ENCODE measurements at regions not wholly inside any gene's neighbourhood (a gene's known extent, or its start where the extent isn't known, plus 50 kb on each side); places are given as distances from the start of the nearest gene placed in this dataset.

- H4K20me1 ChIP-seq (ENCODE audit: insufficient read depth, low read length, poor library complexity, severe bottlenecking) = no peaks in the 10 kb centered on the region
- H3K79me2 ChIP-seq (ENCODE audit: insufficient read depth, low read length) = no peaks in the 10 kb centered on the region
- TF ChIP-seq CTCF (conservative IDR thresholded peaks at IDR 0.05; ENCODE audit: low read length) (no peak), EZH2phosphoT487 (IDR thresholded peaks at IDR 0.05; ENCODE audit: borderline replicate concordance) (no peak)
Measured at GRCh38 chr7:114766041-114766356, 155.9 kb upstream of the MDFIC start.

GRCh38 chr7:114777288-114777687, 144.6 kb upstream of the MDFIC start:
- TF ChIP-seq CTCF (conservative IDR thresholded peaks at IDR 0.05; ENCODE audit: low read length) (no peak), EZH2phosphoT487 (IDR thresholded peaks at IDR 0.05; ENCODE audit: borderline replicate concordance) (no peak)
- no peaks in the 10 kb centered on the region for H3K27me3 ChIP-seq (ENCODE audit: insufficient read depth, low read length, poor library complexity, severe bottlenecking)
- no peaks in the 10 kb centered on the region for H3K4me1 ChIP-seq (ENCODE audit: insufficient read depth, low read length, poor library complexity, severe bottlenecking)
- H3K9me3 ChIP-seq (ENCODE audit: insufficient read depth, low read depth, low read length) = no peaks in the 10 kb centered on the region
- H4K20me1 ChIP-seq (ENCODE audit: insufficient read depth, low read length, poor library complexity, severe bottlenecking) = no peaks in the 10 kb centered on the region
- no peaks in the 10 kb centered on the region for H3K36me3 ChIP-seq (ENCODE audit: insufficient read depth, low read length)
- no peak overlapping the region for H3K9ac ChIP-seq (ENCODE audit: low read depth, low read length, poor library complexity, severe bottlenecking)
- H3K79me2 ChIP-seq (ENCODE audit: insufficient read depth, low read length) = no peaks in the 10 kb centered on the region
- H2AFZ ChIP-seq (ENCODE audit: low read length) = no peak overlapping the region
- no peak overlapping the region for H3K4me2 ChIP-seq (ENCODE audit: low read depth, low read length, poor library complexity, severe bottlenecking)
- H3K9me2 ChIP-seq (replicated peaks; ENCODE audit: low read depth, low read length) = no peaks in the 10 kb centered on the region
- no peak overlapping the region for H3K4me3 ChIP-seq (ENCODE audit: low read length, poor library complexity, severe bottlenecking)
- H3F3A ChIP-seq (ENCODE audit: low read depth) = no peaks in the 10 kb centered on the region

More at GRCh38 chr7:114766041-114766356, 155.9 kb upstream of the MDFIC start:
- Histone ChIP-seq H3F3A (ENCODE audit: low read depth) (no peaks in the 10 kb centered on the region), H3K4me3 (ENCODE audit: low read length, poor library complexity, severe bottlenecking) (no peak overlapping the region), H3K4me1 (ENCODE audit: insufficient read depth, low read length, poor library complexity, severe bottlenecking) (no peaks in the 10 kb centered on the region), H3K9ac (ENCODE audit: low read depth, low read length, poor library complexity, severe bottlenecking) (no peak overlapping the region), H2AFZ (ENCODE audit: low read length) (no peak overlapping the region), H3K4me2 (ENCODE audit: low read depth, low read length, poor library complexity, severe bottlenecking) (no peak overlapping the region), H3K9me3 (ENCODE audit: insufficient read depth, low read depth, low read length) (no peaks in the 10 kb centered on the region), H3K9me2 (replicated peaks; ENCODE audit: low read depth, low read length) (no peaks in the 10 kb centered on the region), H3K36me3 (ENCODE audit: insufficient read depth, low read length) (no peaks in the 10 kb centered on the region), H3K27me3 (ENCODE audit: insufficient read depth, low read length, poor library complexity, severe bottlenecking) (no peaks in the 10 kb centered on the region)

- Histone ChIP-seq H3K9ac (ENCODE audit: low read depth, low read length, poor library complexity, severe bottlenecking) (no peak overlapping the region), H2AFZ (ENCODE audit: low read length) (no peak overlapping the region), H4K20me1 (ENCODE audit: insufficient read depth, low read length, poor library complexity, severe bottlenecking) (no peaks in the 10 kb centered on the region), H3K9me2 (replicated peaks; ENCODE audit: low read depth, low read length) (no peaks in the 10 kb centered on the region), H3K36me3 (ENCODE audit: insufficient read depth, low read length) (no peaks in the 10 kb centered on the region), H3K79me2 (ENCODE audit: insufficient read depth, low read length) (no peaks in the 10 kb centered on the region), H3K4me1 (ENCODE audit: insufficient read depth, low read length, poor library complexity, severe bottlenecking) (no peaks in the 10 kb centered on the region), H3K4me2 (ENCODE audit: low read depth, low read length, poor library complexity, severe bottlenecking) (no peak overlapping the region), H3K4me3 (ENCODE audit: low read length, poor library complexity, severe bottlenecking) (no peak overlapping the region), H3K9me3 (ENCODE audit: insufficient read depth, low read depth, low read length) (no peaks in the 10 kb centered on the region), H3K27me3 (ENCODE audit: insufficient read depth, low read length, poor library complexity, severe bottlenecking) (no peaks in the 10 kb centered on the region), H3F3A (ENCODE audit: low read depth) (no peaks in the 10 kb centered on the region)
- no peak for TF ChIP-seq CTCF (conservative IDR thresholded peaks at IDR 0.05; ENCODE audit: low read length)
Measured at GRCh38 chr7:114783508-114783907, 138.4 kb upstream of the MDFIC start.

All from Loucy (cell line).